DMS 273 (cell line): ENCODE measurements at regions not wholly inside any gene's neighbourhood (a gene's known extent, or its start where the extent isn't known, plus 50 kb on each side); places are given as distances from the start of the nearest gene placed in this dataset.
A peak's percentile ranks its signal among the peaks of the same experiment; 100 is the strongest.

Experiments used
- DNase-seq: peaks from one replicate; lab custom pipeline; 2025; ENCODE audit not compliant: unreplicated experiment; lab: John Stamatoyannopoulos, UW

- DNase-seq, result no peak
Observed at GRCh38 chr11:33559567-33559966, 141.1 kb downstream of the C11orf91 start.

GRCh38 chr11:33558097-33558496, 142.5 kb downstream of the C11orf91 start:
- no peak for DNase-seq

- DNase-seq, result no peak
Observed at GRCh38 chr11:33557201-33557600, 143.4 kb downstream of the C11orf91 start.

GRCh38 chr11:33554219-33554618, 146.4 kb downstream of the C11orf91 start:
- no peak for DNase-seq

- DNase-seq, result no peak
Observed at GRCh38 chr11:33553486-33553885, 147.1 kb downstream of the C11orf91 start.

- DNase-seq, result no peak
Observed at GRCh38 chr11:33552756-33553155, 147.9 kb downstream of the C11orf91 start.

GRCh38 chr11:33551051-33551450, 149.6 kb downstream of the C11orf91 start:
- no peak for DNase-seq

- no peak for DNase-seq
Observed at GRCh38 chr11:33549483-33549882, 151.1 kb downstream of the C11orf91 start.

- no peak for DNase-seq
Observed at GRCh38 chr11:33545931-33546330, 154.7 kb downstream of the C11orf91 start.

GRCh38 chr11:33544593-33545373, 155.8 kb downstream of the C11orf91 start:
- no peak for DNase-seq

GRCh38 chr11:33543823-33544222, 156.8 kb downstream of the C11orf91 start:
- no peak for DNase-seq

GRCh38 chr11:33542921-33543320, 157.7 kb downstream of the C11orf91 start:
- peak; percentile 56 for DNase-seq

- DNase-seq, result no peak
Observed at GRCh38 chr11:33540946-33541915, 159.4 kb downstream of the C11orf91 start.

- no peak for DNase-seq
Observed at GRCh38 chr11:33540427-33540826, 160.2 kb downstream of the C11orf91 start.

- no peak for DNase-seq
Observed at GRCh38 chr11:33539751-33540150, 160.9 kb downstream of the C11orf91 start.

GRCh38 chr11:33538726-33539125, 161.9 kb downstream of the C11orf91 start:
- no peak for DNase-seq

- DNase-seq, result no peak
Observed at GRCh38 chr11:33536178-33536577, 164.4 kb downstream of the C11orf91 start.

GRCh38 chr11:33534575-33534974, 166.1 kb downstream of the C11orf91 start:
- no peak for DNase-seq

- DNase-seq, result no peak
Observed at GRCh38 chr11:33533386-33534052, 167.1 kb downstream of the C11orf91 start.

GRCh38 chr11:33532720-33533385, 167.8 kb downstream of the C11orf91 start:
- DNase-seq, result peak; percentile 14

- no peak for DNase-seq
Observed at GRCh38 chr11:33532257-33532656, 168.4 kb downstream of the C11orf91 start.
